SJCRH30 (cell line): ENCODE measurements at regions not wholly inside any gene's neighbourhood (a gene's known extent, or its start where the extent isn't known, plus 50 kb on each side); places are given as distances from the start of the nearest gene placed in this dataset.

Source experiments
- DNase-seq, 2 experiments: peaks; one replicate each; pipeline ENCODE4 v3.0.0-alpha.2; 2015 to 2020
- H3K27ac ChIP-seq: fragments of 250-450 bp; sonication (Bioruptor Pico); 2 replicates; pipeline ENCODE4 v1.5.1; 2020; ENCODE audit warnings: mild to moderate bottlenecking, moderate library complexity
- H3K27me3 ChIP-seq: fragments of 250-450 bp; sonication (Bioruptor Pico); 2 replicates; pipeline ENCODE4 v1.5.1; 2020; ENCODE audit warnings: mild to moderate bottlenecking, moderate library complexity
- H3K36me3 ChIP-seq: fragments of 250-450 bp; sonication (Bioruptor Pico); 2 replicates; pipeline ENCODE4 v1.5.1; 2020; ENCODE audit warnings: mild to moderate bottlenecking, moderate library complexity
- H3K4me1 ChIP-seq: fragments of 250-450 bp; sonication (Bioruptor Pico); 2 replicates; pipeline ENCODE4 v1.5.1; 2020; ENCODE audit warnings: mild to moderate bottlenecking, moderate library complexity
- H3K4me3 ChIP-seq: fragments of 250-450 bp; sonication (Bioruptor Pico); 2 replicates; pipeline ENCODE4 v1.5.1; 2020; ENCODE audit warnings: mild to moderate bottlenecking, moderate library complexity
- H3K9me3 ChIP-seq: fragments of 250-450 bp; sonication (Bioruptor Pico); replicated peaks from 2 replicates; pipeline ENCODE4 v1.5.1; 2020; ENCODE audit warnings: mild to moderate bottlenecking, moderate library complexity

GRCh38 chr4:11480683-11481082, 52.0 kb upstream of the HS3ST1 start:
- no peaks in the 10 kb centered on the region for H3K4me1 ChIP-seq
- no peaks in the 10 kb centered on the region for H3K36me3 ChIP-seq
- no peaks in the 10 kb centered on the region for H3K27me3 ChIP-seq
- no peak overlapping the region for H3K4me3 ChIP-seq
- no peak for DNase-seq
- H3K9me3 ChIP-seq: no peaks in the 10 kb centered on the region
- no peak overlapping the region for H3K27ac ChIP-seq
